IMR-90 (cell line): ENCODE measurements at regions not wholly inside any gene's neighbourhood (a gene's known extent, or its start where the extent isn't known, plus 50 kb on each side); places are given as distances from the start of the nearest gene placed in this dataset.

Source experiments
- ATAC-seq: fragments of 200-7000 bp; cut with Tn5 transposase; 2 replicates; pipeline ENCODE4 v1.9.1; 2020; ENCODE audit warnings: low read depth, mild to moderate bottlenecking, moderate library complexity
- BruUV-seq: library from RNA; stranded (reverse); fragments of 400-500 nt; replicated peaks from 2 replicates; lab custom pipeline; 2021; lab: Mats Ljungman, UMichigan
- CTCF ChIA-PET: fragments of 300-600 bp; formaldehyde crosslinking; extraction: SDS; loops from one replicate; lab custom pipeline; 2021; ENCODE audit warnings: antibody characterized with exemption; lab: Yijun Ruan, JAX
- POLR2A ChIA-PET: fragments of 300-600 bp; sonication (Branson Sonifier 250); formaldehyde crosslinking; loops from one replicate; lab custom pipeline; 2022; ENCODE audit warnings: antibody characterized with exemption; ENCODE audit not compliant: unreplicated experiment; lab: Charles Lee
- DNase-seq: peaks from one replicate; pipeline ENCODE4 v3.0.0; 2013
- H2AFZ ChIP-seq: replicated peaks from 2 replicates; pipeline ENCODE3; 2013; ENCODE audit warnings: low read length, mild to moderate bottlenecking; ENCODE audit not compliant: poor library complexity
- H2AK5ac ChIP-seq: 2 replicates; pipeline ENCODE4 v1.6.1; 2013; ENCODE audit warnings: low read depth, low read length, inconsistent platforms
- H2AK9ac ChIP-seq: replicated peaks from 2 replicates; pipeline ENCODE3; 2013; ENCODE audit warnings: mild to moderate bottlenecking, low read depth, low read length, moderate library complexity; ENCODE audit not compliant: poor library complexity
- H2BK120ac ChIP-seq: 2 replicates; pipeline ENCODE4 v1.6.1; 2013; ENCODE audit warnings: low read depth, low read length, inconsistent platforms
- H2BK15ac ChIP-seq: 3 replicates; pipeline ENCODE4 v1.6.1; 2013; ENCODE audit warnings: low read depth, low read length, inconsistent platforms
- H2BK20ac ChIP-seq: 2 replicates; pipeline ENCODE4 v1.6.1; 2013; ENCODE audit warnings: low read depth, mild to moderate bottlenecking, inconsistent platforms, low read length, moderate library complexity
- H2BK5ac ChIP-seq: 2 replicates; pipeline ENCODE4 v1.6.1; 2013; ENCODE audit warnings: mild to moderate bottlenecking, low read depth, low read length, inconsistent platforms; ENCODE audit not compliant: poor library complexity, severe bottlenecking
- H3K14ac ChIP-seq: replicated peaks from 2 replicates; pipeline ENCODE4 v1.6.1; 2013; ENCODE audit warnings: low read depth, low read length, inconsistent platforms
- H3K18ac ChIP-seq: 2 replicates; pipeline ENCODE4 v1.6.1; 2013; ENCODE audit warnings: low read depth, low read length, control low read depth
- H3K23ac ChIP-seq: 2 replicates; pipeline ENCODE4 v1.6.1; 2013; ENCODE audit warnings: low read depth, low read length, inconsistent platforms
- H3K27ac ChIP-seq: 2 replicates; pipeline ENCODE4 v1.5.1; 2013; ENCODE audit warnings: mild to moderate bottlenecking, control low read depth, low read length; ENCODE audit not compliant: insufficient read depth
- H3K27me3 ChIP-seq: 2 replicates; pipeline ENCODE4 v1.6.1; 2013; ENCODE audit warnings: low read length; ENCODE audit not compliant: control insufficient read depth, insufficient read depth
- H3K36me3 ChIP-seq: 2 replicates; pipeline ENCODE4 v1.6.1; 2013; ENCODE audit warnings: low read length, mixed read lengths; ENCODE audit not compliant: control insufficient read depth, insufficient read depth
- H3K4ac ChIP-seq: 2 replicates; pipeline ENCODE4 v1.6.1; 2013; ENCODE audit warnings: low read depth, low read length, inconsistent platforms
- H3K4me1 ChIP-seq: 2 replicates; pipeline ENCODE4 v1.6.1; 2013; ENCODE audit warnings: low read length, mixed read lengths; ENCODE audit not compliant: control insufficient read depth, insufficient read depth
- H3K4me2 ChIP-seq: 2 replicates; pipeline ENCODE4 v1.6.1; 2013; ENCODE audit warnings: low read depth, mild to moderate bottlenecking, control low read depth, low read length, moderate library complexity
- H3K4me3 ChIP-seq: 2 replicates; pipeline ENCODE4 v1.5.1; 2013; ENCODE audit warnings: low read depth, mild to moderate bottlenecking, control low read depth, low read length, moderate library complexity; ENCODE audit not compliant: insufficient read depth
- H3K56ac ChIP-seq: 2 replicates; pipeline ENCODE4 v1.6.1; 2013; ENCODE audit warnings: low read length, inconsistent platforms; ENCODE audit not compliant: insufficient read depth; ENCODE audit errors: extremely low read depth
- H3K79me1 ChIP-seq, 2 experiments: 2 replicates each; pipeline ENCODE4 v1.6.1; 2013; ENCODE audit warnings: low read length in 2 of 2, inconsistent platforms in 1 of 2, low read depth in 1 of 2
- H3K9ac ChIP-seq: 2 replicates; pipeline ENCODE4 v1.6.1; 2013; ENCODE audit warnings: low read depth, low read length, control low read depth
- H3K9me1 ChIP-seq: 2 replicates; pipeline ENCODE4 v1.6.1; 2013; ENCODE audit warnings: low read length, inconsistent platforms; ENCODE audit not compliant: insufficient read depth
- H3K9me3 ChIP-seq: 2 replicates; pipeline ENCODE4 v1.6.1; 2013; ENCODE audit warnings: low read length; ENCODE audit not compliant: control insufficient read depth, insufficient read depth
- H4K20me1 ChIP-seq: 2 replicates; pipeline ENCODE4 v1.6.1; 2013; ENCODE audit warnings: low read length, inconsistent platforms; ENCODE audit not compliant: insufficient read depth
- H4K5ac ChIP-seq: 2 replicates; pipeline ENCODE4 v1.6.1; 2013; ENCODE audit warnings: mild to moderate bottlenecking, low read depth, low read length, control low read depth
- H4K8ac ChIP-seq, 2 experiments: 2 replicates each; pipeline ENCODE4 v1.6.1; 2013; ENCODE audit warnings: low read depth in 2 of 2, low read length in 2 of 2, control low read depth in 1 of 2, inconsistent platforms in 1 of 2
- H4K91ac ChIP-seq: 2 replicates; pipeline ENCODE4 v1.6.1; 2013; ENCODE audit warnings: low read depth, low read length, inconsistent platforms; ENCODE audit not compliant: insufficient read depth
- CHD1 ChIP-seq: IDR thresholded peaks from 2 replicates; pipeline ENCODE4 v1.6.1; 2012; ENCODE audit warnings: low read depth, low read length, improper control_type of control experiment
- MXI1 ChIP-seq: IDR thresholded peaks from 2 replicates; pipeline ENCODE4 v1.6.1; 2012; ENCODE audit warnings: low read depth, mild to moderate bottlenecking, low read length, moderate library complexity, borderline replicate concordance
- WGBS, 2 experiments: methylation state at CpG; one replicate each; pipeline versions ENCODE4 v1.1.5 to v1.1.7; 2013; ENCODE audit warnings: missing lambda C conversion rate in 2 of 2; ENCODE audit not compliant: insufficient read length in 1 of 2; ENCODE audit errors: extremely low coverage in 2 of 2; 5-methylcytosine and 5-hydroxymethylcytosine counted together
- dilution Hi-C: fragments of 300-500 bp; cut with HindIII; formaldehyde crosslinking; loops from one replicate; pipeline ENCODE4 v1.14.3; 2018; ENCODE audit warnings: low sequenced_read_pairs; ENCODE audit not compliant: unreplicated experiment
- in situ Hi-C: fragments of 300-500 bp; cut with MboI; formaldehyde crosslinking; loops from 3 replicates; pipeline ENCODE4 v1.14.3; 2019; ENCODE audit warnings: low sequenced_read_pairs, inconsistent platforms, mixed read lengths
- intact Hi-C: fragments of 100-400 bp; cut with micrococcal nuclease; formaldehyde crosslinking; loops from 2 replicates; pipeline ENCODE4 v1.10.0; 2022

DNA sequence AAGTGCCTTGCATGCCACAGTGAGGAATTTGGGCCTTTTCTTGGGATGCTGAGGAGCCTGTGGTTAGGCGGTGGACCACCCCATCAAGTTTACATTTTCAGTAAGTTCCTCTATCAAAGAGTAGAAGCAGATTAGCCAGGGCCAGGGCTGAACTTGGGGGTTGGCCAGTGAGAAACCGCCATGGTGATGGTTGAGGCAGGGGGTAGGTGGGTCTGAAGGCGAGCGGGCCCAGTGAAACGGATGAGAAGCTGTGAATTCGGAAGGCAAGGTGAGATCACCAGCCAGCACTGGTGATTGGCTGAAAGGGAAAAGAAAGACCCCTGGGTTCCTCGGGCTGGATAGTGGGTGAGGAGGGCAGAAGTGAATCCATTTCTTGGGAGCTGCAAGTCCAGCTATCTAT is 311.4 kb downstream of the CBLN1 start:
- TF ChIP-seq CHD1 (no peak), MXI1 (no peak)
- H3K4me3 ChIP-seq = no peak overlapping the region
- no peak overlapping the region for H2BK120ac ChIP-seq
- intact Hi-C loops = no loop called here
- no peak overlapping the region for H2AFZ ChIP-seq
- no peak overlapping the region for H3K9ac ChIP-seq
- no peak overlapping the region for H3K14ac ChIP-seq
- peaks cover 11% of the 10 kb centered on the region for H3K4me1 ChIP-seq
- no peak overlapping the region for H3K18ac ChIP-seq
- DNase-seq = no peak
- H3K27me3 ChIP-seq = peaks cover 2% of the 10 kb centered on the region; the same call in 1 of the 2 replicates
- H3K4ac ChIP-seq = no peak overlapping the region; the same call in 1 of the 2 replicates
- no peaks in the 10 kb centered on the region for H3K36me3 ChIP-seq
- H4K5ac ChIP-seq = no peak overlapping the region
- dilution Hi-C loops = no loop called here
- 91% methylated on average over 5 of the region's 7 CpGs; no CpG with 5 or more reads in 1 of the 2 experiments for WGBS, 2 experiments
- H4K91ac ChIP-seq = no peak overlapping the region
- no peak overlapping the region for H2BK5ac ChIP-seq
- H4K8ac ChIP-seq = no peak overlapping the region
- no peak overlapping the region for H2AK9ac ChIP-seq
- no peak overlapping the region for H3K56ac ChIP-seq
- no peak overlapping the region for H2BK20ac ChIP-seq
- no TSS peak for BruUV-seq
- no peaks in the 10 kb centered on the region for H3K9me3 ChIP-seq
- in situ Hi-C loops = no loop called here
- H4K20me1 ChIP-seq = no peaks in the 10 kb centered on the region
- no peak overlapping the region for H3K27ac ChIP-seq
- peaks cover 5% of the 10 kb centered on the region; the same call in 1 of the 2 replicates for H3K9me1 ChIP-seq
- no peak overlapping the region for H2BK15ac ChIP-seq
- H3K4me2 ChIP-seq = no peak overlapping the region
- ChIA-PET CTCF (no interaction called here), POLR2A (no interaction called here)
- ATAC-seq = no peak
- no peak overlapping the region for H3K23ac ChIP-seq
- H2AK5ac ChIP-seq = no peak overlapping the region
- H3K79me1 ChIP-seq = no peaks in the 10 kb centered on the region
